ENCODE measurements at regions not wholly inside any gene's neighbourhood (a gene's known extent, or its start where the extent isn't known, plus 50 kb on each side); places are given as distances from the start of the nearest gene placed in this dataset.
"Not testable (repeated sequence)": the region's sequence is repeated elsewhere in the genome, so short reads cannot be mapped to it uniquely, and the experiment has no call there.

GRCh38 chr4:117700111-117700892 lies 334.0 kb upstream of the NDST3 start:
- no peak for DNase-seq

- no peak for DNase-seq
Observed at GRCh38 chr4:117702353-117702752, 331.9 kb upstream of the NDST3 start.

GRCh38 chr4:117704721-117705120 lies 329.6 kb upstream of the NDST3 start:
- DNase-seq, result no peak

- no peak for DNase-seq
Observed at GRCh38 chr4:117740736-117741135, 293.6 kb upstream of the NDST3 start.

- DNase-seq, result not testable (repeated sequence)
Observed at GRCh38 chr4:117745379-117745778, 288.9 kb upstream of the NDST3 start.

GRCh38 chr4:117755438-117755837 lies 278.8 kb upstream of the NDST3 start:
- no peak for DNase-seq

- DNase-seq, result no peak
Observed at GRCh38 chr4:117768610-117769009, 265.7 kb upstream of the NDST3 start.

GRCh38 chr4:117770269-117771102 lies 263.8 kb upstream of the NDST3 start:
- DNase-seq, result no peak

- DNase-seq, result no peak
Observed at GRCh38 chr4:117771647-117772337, 262.5 kb upstream of the NDST3 start.

- no peak for DNase-seq
Observed at GRCh38 chr4:117773064-117773936, 261.0 kb upstream of the NDST3 start.

- DNase-seq, result no peak
Observed at GRCh38 chr4:117777721-117778120, 256.6 kb upstream of the NDST3 start.

GRCh38 chr4:117783716-117784115 lies 250.6 kb upstream of the NDST3 start:
- DNase-seq, result no peak

- DNase-seq, result no peak
Observed at GRCh38 chr4:117784266-117784665, 250.0 kb upstream of the NDST3 start.

- no peak for DNase-seq
Observed at GRCh38 chr4:117786566-117786965, 247.7 kb upstream of the NDST3 start.

GRCh38 chr4:117793845-117794480 lies 240.3 kb upstream of the NDST3 start:
- no peak for DNase-seq

- DNase-seq, result no peak
Observed at GRCh38 chr4:117796677-117797076, 237.6 kb upstream of the NDST3 start.

- no peak for DNase-seq
Observed at GRCh38 chr4:117800636-117801035, 233.7 kb upstream of the NDST3 start.

- DNase-seq, result no peak
Observed at GRCh38 chr4:117801756-117802155, 232.5 kb upstream of the NDST3 start.

- no peak for DNase-seq
Observed at GRCh38 chr4:117811731-117812130, 222.6 kb upstream of the NDST3 start.

- no peak for DNase-seq
Observed at GRCh38 chr4:117814277-117815246, 219.7 kb upstream of the NDST3 start.

- DNase-seq, result no peak
Observed at GRCh38 chr4:117817301-117817700, 217.0 kb upstream of the NDST3 start.

Measured in activated CD4-positive, alpha-beta T cell treated with anti-CD3 and anti-CD28 coated beads for 48 hours (primary cell).